ENCODE measurements at regions not wholly inside any gene's neighbourhood (a gene's known extent, or its start where the extent isn't known, plus 50 kb on each side); places are given as distances from the start of the nearest gene placed in this dataset.

DNA sequence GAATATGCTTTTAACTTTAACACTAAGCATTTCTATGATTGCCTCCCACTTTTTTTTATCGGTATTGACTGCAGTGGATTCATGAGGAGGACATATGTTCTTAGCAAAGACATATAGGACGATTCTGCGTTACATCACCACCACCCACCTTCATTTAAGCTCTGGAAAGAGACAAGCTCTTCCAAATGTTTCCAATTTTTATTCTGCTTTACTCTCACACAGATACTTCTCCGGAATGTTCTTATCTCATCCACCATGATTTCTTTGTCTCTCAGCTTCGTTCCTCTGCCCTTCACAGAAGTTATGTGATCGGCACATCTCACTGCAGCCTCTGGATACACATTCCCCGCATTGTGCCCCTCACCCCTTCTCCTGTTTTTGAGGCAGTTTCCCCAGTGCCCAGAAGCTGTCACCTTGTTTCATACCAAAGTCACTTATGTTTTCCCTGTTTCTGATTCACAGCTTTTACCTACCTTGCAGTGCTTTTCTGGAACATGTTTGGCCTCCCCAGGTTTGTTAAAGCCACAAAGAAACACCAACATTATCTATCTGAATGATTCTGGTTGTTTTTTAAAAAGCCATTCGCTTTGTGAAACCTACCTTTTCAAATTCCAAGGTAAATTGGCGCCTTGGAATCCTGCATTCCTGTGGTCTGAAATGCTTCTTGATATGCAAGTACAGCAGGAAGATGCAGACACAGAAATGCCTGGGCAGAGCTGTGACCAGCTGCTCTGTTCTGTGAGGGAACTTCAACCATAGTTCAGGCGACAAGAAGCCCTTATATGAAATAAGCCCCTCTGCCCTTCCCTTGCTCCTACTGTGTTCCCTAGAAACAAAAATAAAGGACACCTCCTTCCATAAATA lies 1020.2 kb downstream of the TTLL7 start:
- Histone ChIP-seq H3K4me3 (ENCODE audit: low read depth in 1 of 5, low read length in 5 of 5) (no peak overlapping the region), H3K9ac (ENCODE audit: low read length in 5 of 5) (no peak overlapping the region), H3K27me3 (ENCODE audit: control insufficient read depth in 5 of 5, insufficient read depth in 4 of 5, low read length in 5 of 5) (no peaks in the 10 kb centered on the region), H3K9me3 (ENCODE audit: control insufficient read depth in 5 of 5, low read length in 5 of 5) (no peaks in the 10 kb centered on the region), H3K27ac (ENCODE audit: low read depth, low read length) (no peak overlapping the region), H3K4me1 (ENCODE audit: control insufficient read depth in 5 of 5, insufficient read depth in 5 of 5, low read length in 5 of 5) (peaks cover 0 to 10% (median 0%) of the 10 kb centered on the region in 5 donors), H3K36me3 (ENCODE audit: control insufficient read depth in 5 of 5, insufficient read depth in 5 of 5, low read length in 5 of 5) (no peaks in the 10 kb centered on the region)

DNA sequence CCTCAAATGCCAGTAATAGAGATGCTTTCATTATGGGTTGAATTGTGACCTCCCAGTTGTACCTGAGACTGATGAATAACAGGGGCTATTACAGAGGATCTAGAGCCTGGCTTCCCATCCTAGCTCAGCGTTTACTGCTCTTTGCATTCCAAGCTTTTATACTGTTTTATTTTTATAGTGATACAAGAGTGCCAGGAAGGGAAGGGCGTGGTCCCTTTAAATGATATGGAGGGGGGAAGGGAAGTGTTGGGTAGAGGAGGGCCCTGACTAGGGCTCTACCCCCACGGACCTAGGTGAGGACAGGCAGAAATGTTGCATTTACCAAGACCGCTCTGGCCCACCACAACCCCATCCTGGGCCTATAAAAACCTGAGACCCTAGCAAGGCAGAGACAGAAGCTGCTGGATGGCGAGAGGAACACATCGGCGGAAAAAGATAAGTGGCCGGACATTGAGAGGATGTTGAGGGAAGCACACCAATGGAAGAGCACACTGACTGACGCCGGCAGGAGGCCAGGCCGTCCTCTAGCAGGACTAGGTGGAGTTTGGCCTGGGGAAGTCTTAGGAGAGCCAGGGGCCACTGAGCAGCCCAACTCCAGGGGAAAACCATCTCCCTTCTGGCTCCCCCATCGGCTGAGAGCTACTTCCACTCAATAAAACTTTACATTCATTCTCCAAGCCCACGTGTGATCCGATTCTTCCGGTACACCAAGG lies 1025.9 kb downstream of the TTLL7 start:
- Histone ChIP-seq H3K27ac (ENCODE audit: low read depth, low read length) (no peak overlapping the region), H3K9ac (ENCODE audit: low read length in 5 of 5) (no peak overlapping the region), H3K4me1 (ENCODE audit: control insufficient read depth in 5 of 5, insufficient read depth in 5 of 5, low read length in 5 of 5) (no peaks in the 10 kb centered on the region), H3K4me3 (ENCODE audit: low read depth in 1 of 5, low read length in 5 of 5) (no peak overlapping the region), H3K36me3 (ENCODE audit: control insufficient read depth in 5 of 5, insufficient read depth in 5 of 5, low read length in 5 of 5) (no peaks in the 10 kb centered on the region), H3K9me3 (ENCODE audit: control insufficient read depth in 5 of 5, low read length in 5 of 5) (no peaks in the 10 kb centered on the region), H3K27me3 (ENCODE audit: control insufficient read depth in 5 of 5, insufficient read depth in 4 of 5, low read length in 5 of 5) (no peaks in the 10 kb centered on the region)

DNA sequence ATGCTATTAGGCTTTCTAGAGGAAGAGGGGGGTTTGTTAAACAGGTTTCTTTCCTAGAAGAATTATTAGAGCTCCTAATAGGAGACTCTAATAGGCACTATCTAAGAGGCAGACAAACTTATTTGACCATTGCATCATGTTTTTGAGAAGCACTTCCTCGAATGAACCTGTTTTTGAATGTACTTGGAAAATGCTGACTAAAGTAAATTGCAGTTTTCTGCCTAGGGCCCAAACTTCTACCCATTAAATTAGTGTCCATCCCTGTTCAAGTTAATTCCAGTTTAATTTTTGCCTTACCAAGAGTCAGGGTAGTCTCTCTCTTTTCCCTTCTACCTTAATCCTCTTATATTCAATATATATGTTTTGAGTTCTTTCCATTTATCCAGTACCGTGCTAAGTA lies 1029.6 kb downstream of the TTLL7 start:
- no peaks in the 10 kb centered on the region for H3K36me3 ChIP-seq (ENCODE audit: control insufficient read depth in 5 of 5, insufficient read depth in 5 of 5, low read length in 5 of 5)
- H3K27me3 ChIP-seq (ENCODE audit: control insufficient read depth in 5 of 5, insufficient read depth in 4 of 5, low read length in 5 of 5): no peaks in the 10 kb centered on the region
- no peak overlapping the region for H3K4me3 ChIP-seq (ENCODE audit: low read depth in 1 of 5, low read length in 5 of 5)
- H3K9me3 ChIP-seq (ENCODE audit: control insufficient read depth in 5 of 5, low read length in 5 of 5): no peaks in the 10 kb centered on the region
- H3K9ac ChIP-seq (ENCODE audit: low read length in 5 of 5): no peak overlapping the region
- no peaks in the 10 kb centered on the region for H3K4me1 ChIP-seq (ENCODE audit: control insufficient read depth in 5 of 5, insufficient read depth in 5 of 5, low read length in 5 of 5)
- H3K27ac ChIP-seq (ENCODE audit: low read depth, low read length): no peak overlapping the region

- Histone ChIP-seq H3K4me1 (ENCODE audit: control insufficient read depth in 5 of 5, insufficient read depth in 5 of 5, low read length in 5 of 5) (no peaks in the 10 kb centered on the region), H3K9ac (ENCODE audit: low read length in 5 of 5) (no peak overlapping the region), H3K9me3 (ENCODE audit: control insufficient read depth in 5 of 5, low read length in 5 of 5) (peaks cover 0 to 4% (median 0%) of the 10 kb centered on the region in 5 donors), H3K4me3 (ENCODE audit: low read depth in 1 of 5, low read length in 5 of 5) (no peak overlapping the region), H3K27me3 (ENCODE audit: control insufficient read depth in 5 of 5, insufficient read depth in 4 of 5, low read length in 5 of 5) (no peaks in the 10 kb centered on the region), H3K36me3 (ENCODE audit: control insufficient read depth in 5 of 5, insufficient read depth in 5 of 5, low read length in 5 of 5) (no peaks in the 10 kb centered on the region), H3K27ac (ENCODE audit: low read depth, low read length) (no peak overlapping the region)
Measured at GRCh38 chr1:82962658-82963057, 1036.3 kb downstream of the TTLL7 start.

DNA sequence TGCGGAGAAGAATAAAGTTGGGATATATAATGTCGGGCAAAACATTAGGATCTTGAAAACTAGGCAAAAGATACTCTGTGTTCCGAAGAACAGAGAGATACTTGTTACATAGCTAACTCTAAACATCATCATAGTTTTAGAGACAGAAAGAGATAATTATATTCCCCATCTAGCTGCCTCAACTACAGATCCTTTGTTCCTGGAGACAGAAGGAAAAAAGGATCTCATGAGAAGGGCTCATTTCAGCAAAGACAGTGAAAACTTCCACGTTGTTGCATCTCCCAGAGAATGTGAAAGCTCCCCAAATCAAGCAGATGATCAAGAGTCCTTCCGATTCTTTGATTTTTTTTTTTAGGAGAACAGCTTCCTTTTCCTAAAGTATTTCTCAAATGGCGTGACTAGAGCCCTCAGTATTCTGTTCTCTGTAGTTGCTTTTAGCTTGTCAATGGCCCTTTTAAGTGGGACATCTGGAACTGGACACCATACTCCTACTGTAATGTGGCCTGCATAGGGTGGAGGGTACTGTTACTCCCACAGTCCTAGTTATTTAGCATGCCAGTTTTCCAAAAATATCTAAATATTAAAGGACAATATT lies 1048.2 kb downstream of the TTLL7 start:
- Histone ChIP-seq H3K4me3 (ENCODE audit: low read depth in 1 of 5, low read length in 5 of 5) (no peak overlapping the region), H3K27me3 (ENCODE audit: control insufficient read depth in 5 of 5, insufficient read depth in 4 of 5, low read length in 5 of 5) (no peaks in the 10 kb centered on the region), H3K36me3 (ENCODE audit: control insufficient read depth in 5 of 5, insufficient read depth in 5 of 5, low read length in 5 of 5) (no peaks in the 10 kb centered on the region), H3K9me3 (ENCODE audit: control insufficient read depth in 5 of 5, low read length in 5 of 5) (no peaks in the 10 kb centered on the region), H3K9ac (ENCODE audit: low read length in 5 of 5) (no peak overlapping the region), H3K4me1 (ENCODE audit: control insufficient read depth in 5 of 5, insufficient read depth in 5 of 5, low read length in 5 of 5) (peaks cover 0 to 10% (median 3%) of the 10 kb centered on the region in 5 donors), H3K27ac (ENCODE audit: low read depth, low read length) (no peak overlapping the region)

GRCh38 chr1:82948386-82948785 lies 1050.5 kb downstream of the TTLL7 start:
- Histone ChIP-seq H3K27me3 (ENCODE audit: control insufficient read depth in 5 of 5, insufficient read depth in 4 of 5, low read length in 5 of 5) (no peaks in the 10 kb centered on the region), H3K27ac (ENCODE audit: low read depth, low read length) (no peak overlapping the region), H3K9me3 (ENCODE audit: control insufficient read depth in 5 of 5, low read length in 5 of 5) (no peaks in the 10 kb centered on the region), H3K9ac (ENCODE audit: low read length in 5 of 5) (no peak overlapping the region), H3K4me1 (ENCODE audit: control insufficient read depth in 5 of 5, insufficient read depth in 5 of 5, low read length in 5 of 5) (peaks cover 0 to 13% (median 3%) of the 10 kb centered on the region in 5 donors), H3K4me3 (ENCODE audit: low read depth in 1 of 5, low read length in 5 of 5) (no peak overlapping the region), H3K36me3 (ENCODE audit: control insufficient read depth in 5 of 5, insufficient read depth in 5 of 5, low read length in 5 of 5) (no peaks in the 10 kb centered on the region)

DNA sequence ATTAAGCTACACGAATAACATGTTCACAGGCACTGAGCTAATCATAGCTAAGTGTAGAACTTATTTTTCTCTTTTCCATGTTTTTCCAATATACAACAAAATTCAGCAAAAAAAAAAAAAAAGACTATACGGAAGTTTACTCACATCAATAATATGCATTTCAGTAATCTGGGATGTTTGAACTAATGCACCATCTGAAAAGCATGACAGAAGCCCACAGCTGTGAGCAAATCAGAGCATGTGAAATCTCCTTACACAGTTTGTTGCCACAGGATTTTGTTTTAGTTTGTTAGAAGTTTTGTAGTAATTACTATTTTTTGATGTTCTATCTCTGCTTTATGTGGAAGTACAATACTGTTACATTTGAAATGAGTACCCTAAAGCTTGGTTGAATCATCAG lies 1051.7 kb downstream of the TTLL7 start:
- Histone ChIP-seq H3K27me3 (ENCODE audit: control insufficient read depth in 5 of 5, insufficient read depth in 4 of 5, low read length in 5 of 5) (no peaks in the 10 kb centered on the region), H3K27ac (ENCODE audit: low read depth, low read length) (no peak overlapping the region), H3K36me3 (ENCODE audit: control insufficient read depth in 5 of 5, insufficient read depth in 5 of 5, low read length in 5 of 5) (no peaks in the 10 kb centered on the region), H3K9ac (ENCODE audit: low read length in 5 of 5) (no peak overlapping the region), H3K4me1 (ENCODE audit: control insufficient read depth in 5 of 5, insufficient read depth in 5 of 5, low read length in 5 of 5) (peaks cover 0 to 13% (median 3%) of the 10 kb centered on the region in 5 donors), H3K4me3 (ENCODE audit: low read depth in 1 of 5, low read length in 5 of 5) (no peak overlapping the region), H3K9me3 (ENCODE audit: control insufficient read depth in 5 of 5, low read length in 5 of 5) (no peaks in the 10 kb centered on the region)

- Histone ChIP-seq H3K27ac (ENCODE audit: low read depth, low read length) (no peak overlapping the region), H3K27me3 (ENCODE audit: control insufficient read depth in 5 of 5, insufficient read depth in 4 of 5, low read length in 5 of 5) (no peaks in the 10 kb centered on the region), H3K9me3 (ENCODE audit: control insufficient read depth in 5 of 5, low read length in 5 of 5) (no peaks in the 10 kb centered on the region), H3K9ac (ENCODE audit: low read length in 5 of 5) (no peak overlapping the region), H3K4me3 (ENCODE audit: low read depth in 1 of 5, low read length in 5 of 5) (no peak overlapping the region), H3K36me3 (ENCODE audit: control insufficient read depth in 5 of 5, insufficient read depth in 5 of 5, low read length in 5 of 5) (no peaks in the 10 kb centered on the region), H3K4me1 (ENCODE audit: control insufficient read depth in 5 of 5, insufficient read depth in 5 of 5, low read length in 5 of 5) (peaks cover 0 to 13% (median 3%) of the 10 kb centered on the region in 5 donors)
Measured at GRCh38 chr1:82946096-82946605, 1052.8 kb downstream of the TTLL7 start.

GRCh38 chr1:82944822-82945221 lies 1054.1 kb downstream of the TTLL7 start:
- Histone ChIP-seq H3K36me3 (ENCODE audit: control insufficient read depth in 5 of 5, insufficient read depth in 5 of 5, low read length in 5 of 5) (no peaks in the 10 kb centered on the region), H3K4me3 (ENCODE audit: low read depth in 1 of 5, low read length in 5 of 5) (no peak overlapping the region), H3K9ac (ENCODE audit: low read length in 5 of 5) (no peak overlapping the region), H3K9me3 (ENCODE audit: control insufficient read depth in 5 of 5, low read length in 5 of 5) (no peaks in the 10 kb centered on the region), H3K27me3 (ENCODE audit: control insufficient read depth in 5 of 5, insufficient read depth in 4 of 5, low read length in 5 of 5) (no peaks in the 10 kb centered on the region), H3K4me1 (ENCODE audit: control insufficient read depth in 5 of 5, insufficient read depth in 5 of 5, low read length in 5 of 5) (peaks cover 0 to 13% (median 3%) of the 10 kb centered on the region in 5 donors), H3K27ac (ENCODE audit: low read depth, low read length) (no peak overlapping the region)

DNA sequence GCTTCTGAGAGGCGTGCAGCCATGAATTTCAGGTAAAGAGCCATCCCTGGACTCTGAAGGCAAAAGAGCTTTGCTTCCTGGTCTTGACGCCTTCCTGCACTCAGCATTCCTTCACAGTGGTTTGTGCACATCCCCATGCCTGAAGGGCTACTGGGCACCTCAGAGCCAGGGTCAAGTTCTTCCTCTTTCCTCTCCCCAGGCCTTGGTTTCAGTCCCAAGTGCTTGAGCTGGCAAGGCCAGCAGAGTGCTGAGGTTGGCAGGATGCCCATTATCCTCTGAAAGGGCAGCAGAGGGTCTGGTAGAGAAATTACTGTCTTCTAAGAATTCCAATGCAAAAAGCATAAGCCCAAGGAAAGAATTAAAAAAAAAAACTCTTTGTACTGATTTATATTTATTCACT lies 1064.9 kb downstream of the TTLL7 start:
- Histone ChIP-seq H3K4me1 (ENCODE audit: control insufficient read depth in 5 of 5, insufficient read depth in 5 of 5, low read length in 5 of 5) (peaks cover 0 to 8% (median 3%) of the 10 kb centered on the region in 5 donors), H3K4me3 (ENCODE audit: low read depth in 1 of 5, low read length in 5 of 5) (no peak overlapping the region), H3K9ac (ENCODE audit: low read length in 5 of 5) (no peak overlapping the region), H3K9me3 (ENCODE audit: control insufficient read depth in 5 of 5, low read length in 5 of 5) (peaks cover 0 to 5% (median 4%) of the 10 kb centered on the region in 5 donors), H3K27me3 (ENCODE audit: control insufficient read depth in 5 of 5, insufficient read depth in 4 of 5, low read length in 5 of 5) (no peaks in the 10 kb centered on the region), H3K27ac (ENCODE audit: low read depth, low read length) (no peak overlapping the region), H3K36me3 (ENCODE audit: control insufficient read depth in 5 of 5, insufficient read depth in 5 of 5, low read length in 5 of 5) (no peaks in the 10 kb centered on the region)

Data from subcutaneous abdominal adipose tissue (tissue), 5 donors.